Skeletal muscle tissue (tissue), 3 donors: ENCODE measurements at regions not wholly inside any gene's neighbourhood (a gene's known extent, or its start where the extent isn't known, plus 50 kb on each side); places are given as distances from the start of the nearest gene placed in this dataset.

Experiments used
- H3K27ac ChIP-seq: one replicate; pipeline ENCODE4 v1.7.0; 2013; ENCODE audit warnings: mild to moderate bottlenecking, low read depth, low read length, inconsistent platforms
- H3K27me3 ChIP-seq, 3 donors: one replicate each; pipeline ENCODE4 v1.7.0; 2013; ENCODE audit warnings: low read length in 3 of 3; ENCODE audit not compliant: control insufficient read depth in 3 of 3, insufficient read depth in 3 of 3
- H3K36me3 ChIP-seq, 3 donors: one replicate each; pipeline ENCODE4 v1.7.0; 2013; ENCODE audit warnings: low read length in 3 of 3; ENCODE audit not compliant: control insufficient read depth in 3 of 3, insufficient read depth in 3 of 3
- H3K4me1 ChIP-seq, 3 donors: one replicate each; pipeline ENCODE4 v1.7.0; 2013; ENCODE audit warnings: low read length in 3 of 3, mild to moderate bottlenecking in 3 of 3; ENCODE audit not compliant: control insufficient read depth in 3 of 3, insufficient read depth in 3 of 3
- H3K4me3 ChIP-seq, 3 donors: one replicate each; pipeline ENCODE4 v1.7.0; 2013; ENCODE audit warnings: low read length in 3 of 3
- H3K9ac ChIP-seq, 3 donors: one replicate each; pipeline ENCODE4 v1.7.0; 2013; ENCODE audit warnings: low read length in 3 of 3, mild to moderate bottlenecking in 3 of 3, moderate library complexity in 2 of 3, low read depth in 1 of 3
- H3K9me3 ChIP-seq, 3 donors: one replicate each; pipeline ENCODE4 v1.7.0; 2013; ENCODE audit warnings: low read length in 3 of 3; ENCODE audit not compliant: control insufficient read depth in 3 of 3
- donor health status: Osteomylitis.

DNA sequence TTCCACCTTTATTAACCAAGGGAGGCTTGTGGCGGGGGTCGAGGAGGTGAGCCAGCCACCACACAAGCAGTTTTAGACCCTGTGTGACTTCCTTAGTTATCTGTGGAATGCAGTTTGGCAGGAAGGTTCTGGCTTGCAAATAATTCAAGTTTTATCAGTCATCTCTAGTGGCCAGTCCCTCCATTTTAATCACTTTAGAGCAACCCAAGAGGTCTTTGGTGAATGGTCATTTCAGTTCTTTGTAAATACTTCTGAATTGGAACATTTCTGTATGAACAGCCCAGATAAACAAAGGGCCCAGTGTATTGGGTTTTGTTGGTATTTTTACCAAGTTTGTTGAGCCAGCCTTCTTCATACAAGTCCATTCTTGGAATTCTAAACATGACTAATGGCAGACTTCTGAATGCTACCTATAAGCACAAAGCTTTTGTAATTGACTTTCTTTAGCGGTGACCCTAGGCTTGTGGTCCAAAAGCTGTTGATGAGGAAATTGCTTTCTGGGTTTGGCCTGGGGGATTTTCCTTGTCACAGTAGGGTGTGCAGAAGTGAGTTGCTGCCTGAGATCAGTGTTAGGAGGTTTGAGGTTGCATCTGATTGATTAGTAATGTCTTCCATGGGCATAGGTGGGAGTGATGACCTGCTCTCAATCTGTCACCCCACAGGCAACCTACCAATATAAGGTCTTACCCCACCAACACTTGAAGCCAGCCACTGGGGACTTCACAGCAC is 193.3 kb upstream of the TOPAZ1 start:
- Histone ChIP-seq H3K4me3 (no peak overlapping the region), H3K9ac (no peak overlapping the region), H3K9me3 (no peaks in the 10 kb centered on the region), H3K27me3 (peaks cover 5 to 19% (median 17%) of the 10 kb centered on the region in 3 donors), H3K4me1 (no peaks in the 10 kb centered on the region), H3K36me3 (no peaks in the 10 kb centered on the region), H3K27ac (no peak overlapping the region)

- Histone ChIP-seq H3K9ac (no peak overlapping the region), H3K27me3 (peaks cover 5 to 19% (median 17%) of the 10 kb centered on the region in 3 donors), H3K4me1 (no peaks in the 10 kb centered on the region), H3K4me3 (no peak overlapping the region), H3K27ac (no peak overlapping the region), H3K36me3 (no peaks in the 10 kb centered on the region), H3K9me3 (no peaks in the 10 kb centered on the region)
Measured at GRCh38 chr3:44048949-44049348, 192.7 kb upstream of the TOPAZ1 start.

GRCh38 chr3:44050101-44050500 is 191.6 kb upstream of the TOPAZ1 start:
- H3K4me1 ChIP-seq, result no peaks in the 10 kb centered on the region
- H3K36me3 ChIP-seq, result no peaks in the 10 kb centered on the region
- H3K9me3 ChIP-seq, result no peaks in the 10 kb centered on the region
- H3K27me3 ChIP-seq, result peaks cover 5 to 22% (median 19%) of the 10 kb centered on the region in 3 donors
- H3K27ac ChIP-seq, result no peak overlapping the region
- H3K9ac ChIP-seq, result no peak overlapping the region
- H3K4me3 ChIP-seq, result no peak overlapping the region

DNA sequence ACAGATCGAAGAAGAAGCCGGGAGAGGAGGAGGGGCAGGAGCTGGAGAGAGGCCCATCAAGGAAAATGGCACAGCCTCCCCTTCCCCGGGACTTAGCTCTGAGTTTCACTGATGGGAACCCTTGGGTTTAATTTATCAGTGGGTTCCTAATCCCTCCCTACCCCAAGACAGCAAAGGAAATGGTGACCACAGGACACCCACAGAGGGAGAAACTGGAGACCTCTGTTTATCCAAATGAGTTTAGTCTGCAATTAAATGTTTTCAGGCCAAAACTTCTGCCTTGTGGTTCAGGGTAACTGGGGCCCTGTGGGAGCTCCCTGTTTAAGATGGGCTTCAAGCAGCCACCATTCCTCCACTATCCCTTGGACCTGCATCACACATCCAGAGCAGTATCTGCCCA is 190.8 kb upstream of the TOPAZ1 start:
- H3K27me3 ChIP-seq, result peaks cover 5 to 22% (median 19%) of the 10 kb centered on the region in 3 donors
- H3K9ac ChIP-seq, result no peak overlapping the region
- no peaks in the 10 kb centered on the region for H3K9me3 ChIP-seq
- H3K4me1 ChIP-seq, result no peaks in the 10 kb centered on the region
- no peak overlapping the region for H3K4me3 ChIP-seq
- no peak overlapping the region for H3K27ac ChIP-seq
- H3K36me3 ChIP-seq, result no peaks in the 10 kb centered on the region

DNA sequence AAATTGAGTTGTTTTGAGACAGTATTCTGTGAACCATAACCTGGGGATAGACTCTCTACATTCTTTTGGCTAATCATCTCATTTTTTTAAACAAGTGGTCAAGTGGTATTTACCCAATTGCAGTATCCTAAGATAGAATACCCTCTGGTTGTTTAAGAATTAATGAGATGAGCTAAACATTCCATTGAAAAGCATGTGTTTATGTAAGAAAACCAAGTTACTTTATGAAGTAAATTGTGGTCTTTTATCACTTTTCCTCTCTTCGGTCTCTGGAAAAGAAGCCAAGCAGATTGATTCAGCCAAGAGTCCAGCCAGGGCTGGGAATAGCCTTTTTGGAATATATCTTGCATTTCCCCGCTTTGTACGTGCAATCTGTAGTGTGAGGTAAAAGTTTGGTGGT is 185.7 kb upstream of the TOPAZ1 start:
- H3K9ac ChIP-seq, result no peak overlapping the region
- no peaks in the 10 kb centered on the region for H3K36me3 ChIP-seq
- peaks cover 12 to 41% (median 28%) of the 10 kb centered on the region in 3 donors for H3K27me3 ChIP-seq
- no peak overlapping the region for H3K4me3 ChIP-seq
- H3K4me1 ChIP-seq, result peaks cover 0 to 4% (median 0%) of the 10 kb centered on the region in 3 donors
- no peaks in the 10 kb centered on the region for H3K9me3 ChIP-seq
- no peak overlapping the region for H3K27ac ChIP-seq

DNA sequence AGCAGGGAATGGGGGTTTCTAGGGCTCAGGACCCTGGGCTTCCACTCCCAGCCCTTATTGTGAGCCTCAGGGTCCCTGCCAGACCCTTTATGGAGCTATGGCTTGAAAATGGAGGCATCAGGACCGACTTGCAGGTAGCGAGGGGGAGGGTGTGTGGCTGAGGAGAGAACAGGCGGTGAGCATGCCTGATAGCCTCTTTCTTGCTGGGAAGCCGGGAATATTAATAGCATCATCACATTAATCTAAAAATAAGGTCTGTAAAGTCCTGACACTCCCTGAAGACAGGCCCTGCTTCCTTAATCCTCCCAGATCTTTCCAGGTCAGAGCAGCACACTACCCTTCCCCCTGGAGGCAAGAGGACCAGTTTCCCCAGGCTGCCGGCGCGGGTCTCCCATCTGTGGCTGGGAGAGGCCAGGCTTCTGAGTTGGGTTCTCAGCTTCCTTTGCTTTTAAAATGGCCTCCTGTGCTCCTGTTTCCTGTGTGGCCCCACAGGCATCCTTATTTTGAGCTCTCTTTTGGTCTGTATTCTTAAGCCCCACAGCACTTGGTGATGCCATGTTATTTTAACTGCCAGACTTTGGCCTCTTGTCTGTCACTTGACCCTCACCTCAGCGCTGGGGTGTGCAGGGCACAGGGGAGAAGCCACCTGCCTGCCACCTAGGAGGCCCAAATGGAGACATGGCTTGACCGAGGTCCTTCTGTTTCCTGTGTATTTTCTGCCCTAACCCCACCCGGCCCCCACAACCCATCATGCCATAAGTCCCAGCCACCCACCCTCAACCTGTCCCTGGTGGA is 185.0 kb upstream of the TOPAZ1 start:
- no peak overlapping the region for H3K27ac ChIP-seq
- H3K4me3 ChIP-seq, result no peak overlapping the region
- H3K4me1 ChIP-seq, result peaks cover 0 to 4% (median 0%) of the 10 kb centered on the region in 3 donors
- no peaks in the 10 kb centered on the region for H3K9me3 ChIP-seq
- H3K36me3 ChIP-seq, result no peaks in the 10 kb centered on the region
- peaks cover 10 to 37% (median 26%) of the 10 kb centered on the region in 3 donors for H3K27me3 ChIP-seq
- no peak overlapping the region for H3K9ac ChIP-seq

DNA sequence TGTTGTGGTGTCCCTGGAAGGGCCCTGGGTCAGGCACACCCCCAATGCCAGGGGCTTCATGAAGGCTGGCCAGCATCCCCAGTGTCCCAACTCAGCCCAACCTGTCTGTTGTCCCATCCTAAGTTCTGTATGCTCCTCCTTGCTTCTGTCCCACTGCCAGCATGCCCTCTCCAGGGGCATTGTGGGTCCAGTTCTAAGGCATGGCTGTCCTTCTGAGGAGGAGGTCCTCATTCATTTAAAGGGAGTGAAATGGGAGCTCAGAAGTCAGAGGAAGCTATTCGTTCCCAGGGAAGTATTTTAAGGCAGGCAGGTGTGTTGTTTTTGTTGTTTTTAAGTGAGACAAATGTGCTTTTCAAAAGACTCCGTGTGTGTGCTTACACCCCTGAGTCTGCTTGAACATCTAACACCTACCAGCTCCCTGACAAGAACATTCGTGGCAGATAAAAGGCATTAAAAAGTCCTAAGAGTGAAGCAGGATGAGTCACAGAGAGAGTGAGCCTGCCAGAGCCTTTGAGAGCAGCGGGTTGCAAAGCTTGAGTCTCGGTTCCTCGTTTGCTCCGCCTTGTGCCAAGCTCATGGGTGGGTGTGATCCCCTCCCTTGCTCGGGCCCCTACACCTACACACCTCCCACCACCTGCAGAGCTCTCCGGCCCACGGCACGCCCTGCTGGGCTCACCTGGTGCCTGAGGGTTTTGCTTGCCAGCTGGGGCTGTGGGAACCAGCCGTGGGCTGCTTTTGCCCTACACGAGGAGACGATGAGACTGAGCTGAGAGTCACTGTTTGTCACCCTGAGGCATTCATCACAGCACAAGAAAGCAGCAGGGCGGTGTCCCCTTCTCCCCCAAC is 183.4 kb upstream of the TOPAZ1 start:
- peaks cover 18 to 41% (median 40%) of the 10 kb centered on the region in 3 donors for H3K27me3 ChIP-seq
- H3K4me1 ChIP-seq, result peaks cover 0 to 4% (median 0%) of the 10 kb centered on the region in 3 donors
- no peaks in the 10 kb centered on the region for H3K9me3 ChIP-seq
- no peaks in the 10 kb centered on the region for H3K36me3 ChIP-seq
- H3K9ac ChIP-seq, result no peak overlapping the region
- H3K27ac ChIP-seq, result no peak overlapping the region
- no peak overlapping the region for H3K4me3 ChIP-seq

DNA sequence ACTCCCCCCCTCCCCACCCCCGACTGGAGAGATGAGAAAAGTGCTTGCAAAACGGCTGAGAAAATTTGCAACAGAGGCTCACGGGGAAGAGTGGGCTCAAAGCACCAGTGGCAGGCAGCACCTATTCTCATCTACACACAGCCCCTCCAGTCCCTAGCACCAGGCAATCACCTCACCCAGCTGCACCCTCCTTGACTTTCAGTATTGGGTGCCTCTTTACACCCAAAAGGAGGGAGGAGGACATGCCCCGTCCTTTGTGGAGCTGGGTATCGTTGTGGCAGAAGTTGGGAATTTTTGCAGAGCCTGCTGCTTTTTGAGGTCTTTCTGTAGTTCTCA is 182.8 kb upstream of the TOPAZ1 start:
- Histone ChIP-seq H3K27ac (no peak overlapping the region), H3K36me3 (no peaks in the 10 kb centered on the region), H3K27me3 (peaks cover 18 to 45% (median 43%) of the 10 kb centered on the region in 3 donors), H3K9ac (no peak overlapping the region), H3K9me3 (no peaks in the 10 kb centered on the region), H3K4me3 (no peak overlapping the region), H3K4me1 (peaks cover 0 to 4% (median 0%) of the 10 kb centered on the region in 3 donors)

- Histone ChIP-seq H3K27me3 (peaks cover 18 to 42% (median 41%) of the 10 kb centered on the region in 3 donors), H3K9ac (no peak overlapping the region)
Measured at GRCh38 chr3:44060164-44060563, 181.5 kb upstream of the TOPAZ1 start.

More at GRCh38 chr3:44060164-44060563, 181.5 kb upstream of the TOPAZ1 start:
- no peak overlapping the region for H3K4me3 ChIP-seq
- H3K27ac ChIP-seq, result no peak overlapping the region
- no peaks in the 10 kb centered on the region for H3K36me3 ChIP-seq
- H3K9me3 ChIP-seq, result no peaks in the 10 kb centered on the region
- H3K4me1 ChIP-seq, result peaks cover 0 to 4% (median 0%) of the 10 kb centered on the region in 3 donors
